Fibroblast of lung (primary cell): ENCODE measurements at regions not wholly inside any gene's neighbourhood (a gene's known extent, or its start where the extent isn't known, plus 50 kb on each side); places are given as distances from the start of the nearest gene placed in this dataset.

Source experiments
- CTCF ChIP-seq, 2 donors: IDR thresholded peaks in 1 of 2; conservative IDR thresholded peaks in 1 of 2; 1 replicate in 1 of 2; 2 replicates in 1 of 2; pipeline ENCODE4 v1.5.1; 2011 to 2012; ENCODE audit warnings: low read length in 2 of 2, control low read depth in 1 of 2, inconsistent platforms in 1 of 2, low read depth in 1 of 2, mild to moderate bottlenecking in 1 of 2
- EZH2 ChIP-seq: IDR thresholded peaks from 2 replicates; pipeline ENCODE4 v1.5.1; 2012; ENCODE audit warnings: low read length, control low read depth, mild to moderate bottlenecking; ENCODE audit errors: missing control alignments

DNA sequence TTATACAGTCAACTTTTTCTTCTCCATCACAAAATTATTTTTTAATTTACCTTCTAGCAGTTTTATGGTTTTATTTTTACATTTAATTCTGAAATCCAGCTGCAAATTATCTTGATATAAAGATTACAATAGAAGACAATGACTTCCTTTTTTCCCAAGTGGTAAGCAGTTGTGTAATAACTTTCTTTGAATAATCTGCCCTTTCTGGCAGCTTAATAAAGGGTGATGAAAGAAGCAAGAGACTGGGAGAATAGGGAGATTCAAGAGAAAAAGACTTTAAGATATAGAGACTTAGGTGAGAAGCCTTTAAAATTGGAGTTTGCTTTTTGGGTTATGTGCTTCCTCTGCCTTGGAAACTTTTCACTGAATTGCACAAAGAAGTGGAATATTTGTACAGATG is 100.4 kb upstream of the FREM1 start:
- no peak for TF ChIP-seq CTCF (conservative IDR thresholded peaks at IDR 0.05 in 1 of 2, IDR thresholded peaks at IDR 0.05 in 1 of 2; ENCODE audit: low read depth in 1 of 2, low read length in 2 of 2)
- TF ChIP-seq EZH2, result no peak
